ENCODE measurements at regions not wholly inside any gene's neighbourhood (a gene's known extent, or its start where the extent isn't known, plus 50 kb on each side); places are given as distances from the start of the nearest gene placed in this dataset.

DNA sequence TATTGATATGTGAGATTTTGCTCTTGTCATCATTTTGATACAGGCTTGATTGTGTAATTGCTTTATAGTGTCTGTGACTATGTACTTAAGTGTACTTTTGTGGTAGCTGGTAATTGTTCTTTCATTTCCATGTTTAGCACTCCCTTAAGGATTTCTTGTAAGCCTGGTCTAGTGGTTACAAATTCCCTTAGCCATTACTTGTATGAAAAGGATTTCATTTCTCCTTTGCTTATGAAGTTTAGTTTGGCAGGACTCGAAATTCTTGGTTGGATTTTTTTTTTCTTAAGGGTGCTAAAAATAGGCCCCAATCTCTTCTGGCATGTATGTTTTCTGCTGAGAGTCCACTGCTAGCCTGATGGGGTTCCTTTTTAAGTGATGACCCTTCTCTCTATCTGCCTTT is 346.8 kb downstream of the JRKL start:
- TF ChIP-seq, protein P1, sequence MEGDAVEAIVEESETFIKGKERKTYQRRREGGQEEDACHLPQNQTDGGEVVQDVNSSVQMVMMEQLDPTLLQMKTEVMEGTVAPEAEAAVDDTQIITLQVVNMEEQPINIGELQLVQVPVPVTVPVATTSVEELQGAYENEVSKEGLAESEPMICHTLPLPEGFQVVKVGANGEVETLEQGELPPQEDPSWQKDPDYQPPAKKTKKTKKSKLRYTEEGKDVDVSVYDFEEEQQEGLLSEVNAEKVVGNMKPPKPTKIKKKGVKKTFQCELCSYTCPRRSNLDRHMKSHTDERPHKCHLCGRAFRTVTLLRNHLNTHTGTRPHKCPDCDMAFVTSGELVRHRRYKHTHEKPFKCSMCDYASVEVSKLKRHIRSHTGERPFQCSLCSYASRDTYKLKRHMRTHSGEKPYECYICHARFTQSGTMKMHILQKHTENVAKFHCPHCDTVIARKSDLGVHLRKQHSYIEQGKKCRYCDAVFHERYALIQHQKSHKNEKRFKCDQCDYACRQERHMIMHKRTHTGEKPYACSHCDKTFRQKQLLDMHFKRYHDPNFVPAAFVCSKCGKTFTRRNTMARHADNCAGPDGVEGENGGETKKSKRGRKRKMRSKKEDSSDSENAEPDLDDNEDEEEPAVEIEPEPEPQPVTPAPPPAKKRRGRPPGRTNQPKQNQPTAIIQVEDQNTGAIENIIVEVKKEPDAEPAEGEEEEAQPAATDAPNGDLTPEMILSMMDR (IDR thresholded peaks at IDR 0.05; ENCODE audit: insufficient read depth, low read length, poor library complexity, severe bottlenecking): no peak
- no peak for TF ChIP-seq EZH2phosphoT487 (conservative IDR thresholded peaks at IDR 0.05; ENCODE audit: low read length)
